ENCODE measurements at regions not wholly inside any gene's neighbourhood (a gene's known extent, or its start where the extent isn't known, plus 50 kb on each side); places are given as distances from the start of the nearest gene placed in this dataset.

DNA sequence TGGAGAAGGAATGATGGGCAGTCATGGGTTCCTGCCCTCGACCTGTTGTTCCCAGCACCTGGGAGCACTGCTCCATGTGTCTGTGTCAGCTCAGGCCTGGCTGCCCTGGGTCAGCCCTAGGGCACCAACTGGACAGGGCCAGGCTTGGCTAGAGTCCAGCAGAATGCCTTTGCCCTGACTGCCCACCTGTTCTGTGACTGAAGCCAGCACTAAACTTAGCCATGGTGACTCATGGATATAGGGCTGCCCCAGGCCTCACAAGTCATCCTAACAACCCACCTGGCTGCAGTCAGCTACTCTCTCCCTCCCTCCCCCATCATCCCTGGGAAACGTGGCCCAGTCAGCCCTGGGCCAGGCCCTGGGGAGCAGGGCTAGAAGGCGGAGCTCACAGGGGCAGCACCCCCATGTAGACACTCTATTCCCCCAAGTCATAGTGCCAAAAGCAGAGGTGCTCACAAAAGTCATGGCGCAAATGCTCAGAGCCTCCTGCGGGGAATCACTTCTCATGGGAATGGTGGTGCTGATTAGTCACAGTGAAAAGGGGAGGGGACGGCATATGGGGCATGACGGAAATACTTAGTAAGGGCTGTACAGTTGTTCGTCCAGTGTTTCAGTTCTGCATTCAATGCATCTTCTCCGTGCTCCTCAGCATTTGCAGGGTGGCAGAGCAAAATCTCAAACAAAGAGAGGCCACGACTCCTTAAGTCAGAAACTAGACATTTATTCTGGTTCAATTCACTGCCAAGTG is 52.0 kb upstream of the NTF3 start:
- Histone ChIP-seq H3K27me3 (ENCODE audit: insufficient read depth) (no peaks in the 10 kb centered on the region), H3K4me2 (no peak overlapping the region), H4K20me1 (replicated peaks; ENCODE audit: insufficient read depth) (no peaks in the 10 kb centered on the region), H3K36me3 (ENCODE audit: insufficient read depth) (no peaks in the 10 kb centered on the region), H3K4me3 (no peak overlapping the region), H3K9me2 (ENCODE audit: insufficient read depth) (0 out of 2 replicates have a peak, but pooled peaks cover 5% of the 10 kb centered on the region), H2AFZ (no peak overlapping the region), H3F3A (replicated peaks; ENCODE audit: low read depth) (no peaks in the 10 kb centered on the region), H3K4me1 (ENCODE audit: insufficient read depth) (no peaks in the 10 kb centered on the region), H3K79me2 (replicated peaks; ENCODE audit: insufficient read depth) (no peaks in the 10 kb centered on the region), H3K27ac (ENCODE audit: low read depth) (no peak overlapping the region)
- no peaks in the 10 kb centered on the region for H3K27me3 Mint-ChIP-seq (ENCODE audit: insufficient read depth, low read depth, poor library complexity)
- TF ChIP-seq ZNF331 (CRISPR knock-in tag; IDR thresholded peaks at IDR 0.05; ENCODE audit: low read depth) (no peak), CREB1 (CRISPR knock-in tag; IDR thresholded peaks at IDR 0.05; ENCODE audit: low read depth) (no peak), EZH2phosphoT487 (IDR thresholded peaks at IDR 0.05; ENCODE audit: unreplicated experiment) (no peak), JUNB (IDR thresholded peaks at IDR 0.05; ENCODE audit: unreplicated experiment) (no peak)
- TF ChIP-seq, protein P1, sequence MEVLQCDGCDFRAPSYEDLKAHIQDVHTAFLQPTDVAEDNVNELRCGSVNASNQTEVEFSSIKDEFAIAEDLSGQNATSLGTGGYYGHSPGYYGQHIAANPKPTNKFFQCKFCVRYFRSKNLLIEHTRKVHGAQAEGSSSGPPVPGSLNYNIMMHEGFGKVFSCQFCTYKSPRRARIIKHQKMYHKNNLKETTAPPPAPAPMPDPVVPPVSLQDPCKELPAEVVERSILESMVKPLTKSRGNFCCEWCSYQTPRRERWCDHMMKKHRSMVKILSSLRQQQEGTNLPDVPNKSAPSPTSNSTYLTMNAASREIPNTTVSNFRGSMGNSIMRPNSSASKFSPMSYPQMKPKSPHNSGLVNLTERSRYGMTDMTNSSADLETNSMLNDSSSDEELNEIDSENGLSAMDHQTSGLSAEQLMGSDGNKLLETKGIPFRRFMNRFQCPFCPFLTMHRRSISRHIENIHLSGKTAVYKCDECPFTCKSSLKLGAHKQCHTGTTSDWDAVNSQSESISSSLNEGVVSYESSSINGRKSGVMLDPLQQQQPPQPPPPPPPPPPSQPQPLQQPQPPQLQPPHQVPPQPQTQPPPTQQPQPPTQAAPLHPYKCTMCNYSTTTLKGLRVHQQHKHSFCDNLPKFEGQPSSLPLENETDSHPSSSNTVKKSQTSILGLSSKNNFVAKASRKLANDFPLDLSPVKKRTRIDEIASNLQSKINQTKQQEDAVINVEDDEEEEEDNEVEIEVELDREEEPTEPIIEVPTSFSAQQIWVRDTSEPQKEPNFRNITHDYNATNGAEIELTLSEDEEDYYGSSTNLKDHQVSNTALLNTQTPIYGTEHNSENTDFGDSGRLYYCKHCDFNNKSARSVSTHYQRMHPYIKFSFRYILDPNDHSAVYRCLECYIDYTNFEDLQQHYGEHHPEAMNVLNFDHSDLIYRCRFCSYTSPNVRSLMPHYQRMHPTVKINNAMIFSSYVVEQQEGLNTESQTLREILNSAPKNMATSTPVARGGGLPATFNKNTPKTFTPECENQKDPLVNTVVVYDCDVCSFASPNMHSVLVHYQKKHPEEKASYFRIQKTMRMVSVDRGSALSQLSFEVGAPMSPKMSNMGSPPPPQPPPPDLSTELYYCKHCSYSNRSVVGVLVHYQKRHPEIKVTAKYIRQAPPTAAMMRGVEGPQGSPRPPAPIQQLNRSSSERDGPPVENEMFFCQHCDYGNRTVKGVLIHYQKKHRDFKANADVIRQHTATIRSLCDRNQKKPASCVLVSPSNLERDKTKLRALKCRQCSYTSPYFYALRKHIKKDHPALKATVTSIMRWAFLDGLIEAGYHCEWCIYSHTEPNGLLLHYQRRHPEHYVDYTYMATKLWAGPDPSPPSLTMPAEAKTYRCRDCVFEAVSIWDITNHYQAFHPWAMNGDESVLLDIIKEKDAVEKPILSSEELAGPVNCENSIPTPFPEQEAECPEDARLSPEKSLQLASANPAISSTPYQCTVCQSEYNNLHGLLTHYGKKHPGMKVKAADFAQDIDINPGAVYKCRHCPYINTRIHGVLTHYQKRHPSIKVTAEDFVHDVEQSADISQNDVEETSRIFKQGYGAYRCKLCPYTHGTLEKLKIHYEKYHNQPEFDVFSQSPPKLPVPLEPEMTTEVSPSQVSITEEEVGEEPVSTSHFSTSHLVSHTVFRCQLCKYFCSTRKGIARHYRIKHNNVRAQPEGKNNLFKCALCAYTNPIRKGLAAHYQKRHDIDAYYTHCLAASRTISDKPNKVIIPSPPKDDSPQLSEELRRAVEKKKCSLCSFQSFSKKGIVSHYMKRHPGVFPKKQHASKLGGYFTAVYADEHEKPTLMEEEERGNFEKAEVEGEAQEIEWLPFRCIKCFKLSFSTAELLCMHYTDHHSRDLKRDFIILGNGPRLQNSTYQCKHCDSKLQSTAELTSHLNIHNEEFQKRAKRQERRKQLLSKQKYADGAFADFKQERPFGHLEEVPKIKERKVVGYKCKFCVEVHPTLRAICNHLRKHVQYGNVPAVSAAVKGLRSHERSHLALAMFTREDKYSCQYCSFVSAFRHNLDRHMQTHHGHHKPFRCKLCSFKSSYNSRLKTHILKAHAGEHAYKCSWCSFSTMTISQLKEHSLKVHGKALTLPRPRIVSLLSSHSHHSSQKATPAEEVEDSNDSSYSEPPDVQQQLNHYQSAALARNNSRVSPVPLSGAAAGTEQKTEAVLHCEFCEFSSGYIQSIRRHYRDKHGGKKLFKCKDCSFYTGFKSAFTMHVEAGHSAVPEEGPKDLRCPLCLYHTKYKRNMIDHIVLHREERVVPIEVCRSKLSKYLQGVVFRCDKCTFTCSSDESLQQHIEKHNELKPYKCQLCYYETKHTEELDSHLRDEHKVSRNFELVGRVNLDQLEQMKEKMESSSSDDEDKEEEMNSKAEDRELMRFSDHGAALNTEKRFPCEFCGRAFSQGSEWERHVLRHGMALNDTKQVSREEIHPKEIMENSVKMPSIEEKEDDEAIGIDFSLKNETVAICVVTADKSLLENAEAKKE (CRISPR knock-in tag; IDR thresholded peaks at IDR 0.05), result no peak
- TF ChIP-seq, protein P2, sequence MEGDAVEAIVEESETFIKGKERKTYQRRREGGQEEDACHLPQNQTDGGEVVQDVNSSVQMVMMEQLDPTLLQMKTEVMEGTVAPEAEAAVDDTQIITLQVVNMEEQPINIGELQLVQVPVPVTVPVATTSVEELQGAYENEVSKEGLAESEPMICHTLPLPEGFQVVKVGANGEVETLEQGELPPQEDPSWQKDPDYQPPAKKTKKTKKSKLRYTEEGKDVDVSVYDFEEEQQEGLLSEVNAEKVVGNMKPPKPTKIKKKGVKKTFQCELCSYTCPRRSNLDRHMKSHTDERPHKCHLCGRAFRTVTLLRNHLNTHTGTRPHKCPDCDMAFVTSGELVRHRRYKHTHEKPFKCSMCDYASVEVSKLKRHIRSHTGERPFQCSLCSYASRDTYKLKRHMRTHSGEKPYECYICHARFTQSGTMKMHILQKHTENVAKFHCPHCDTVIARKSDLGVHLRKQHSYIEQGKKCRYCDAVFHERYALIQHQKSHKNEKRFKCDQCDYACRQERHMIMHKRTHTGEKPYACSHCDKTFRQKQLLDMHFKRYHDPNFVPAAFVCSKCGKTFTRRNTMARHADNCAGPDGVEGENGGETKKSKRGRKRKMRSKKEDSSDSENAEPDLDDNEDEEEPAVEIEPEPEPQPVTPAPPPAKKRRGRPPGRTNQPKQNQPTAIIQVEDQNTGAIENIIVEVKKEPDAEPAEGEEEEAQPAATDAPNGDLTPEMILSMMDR (conservative IDR thresholded peaks at IDR 0.05; ENCODE audit: low read depth in 2 of 2), result no peak
- H3K36me3 Mint-ChIP-seq (ENCODE audit: low read depth), result no peaks in the 10 kb centered on the region
- DNase-seq (ENCODE audit: low spot score) (no peak), ATAC-seq (no peak)
- H3K4me1 Mint-ChIP-seq, result peaks cover 11% of the 10 kb centered on the region
- no peaks in the 10 kb centered on the region for H3K9me3 Mint-ChIP-seq
- H3K27ac Mint-ChIP-seq, result no peak overlapping the region
- H3K4me3 Mint-ChIP-seq, result no peak overlapping the region
